ENCODE measurements at regions not wholly inside any gene's neighbourhood (a gene's known extent, or its start where the extent isn't known, plus 50 kb on each side); places are given as distances from the start of the nearest gene placed in this dataset.

DNA sequence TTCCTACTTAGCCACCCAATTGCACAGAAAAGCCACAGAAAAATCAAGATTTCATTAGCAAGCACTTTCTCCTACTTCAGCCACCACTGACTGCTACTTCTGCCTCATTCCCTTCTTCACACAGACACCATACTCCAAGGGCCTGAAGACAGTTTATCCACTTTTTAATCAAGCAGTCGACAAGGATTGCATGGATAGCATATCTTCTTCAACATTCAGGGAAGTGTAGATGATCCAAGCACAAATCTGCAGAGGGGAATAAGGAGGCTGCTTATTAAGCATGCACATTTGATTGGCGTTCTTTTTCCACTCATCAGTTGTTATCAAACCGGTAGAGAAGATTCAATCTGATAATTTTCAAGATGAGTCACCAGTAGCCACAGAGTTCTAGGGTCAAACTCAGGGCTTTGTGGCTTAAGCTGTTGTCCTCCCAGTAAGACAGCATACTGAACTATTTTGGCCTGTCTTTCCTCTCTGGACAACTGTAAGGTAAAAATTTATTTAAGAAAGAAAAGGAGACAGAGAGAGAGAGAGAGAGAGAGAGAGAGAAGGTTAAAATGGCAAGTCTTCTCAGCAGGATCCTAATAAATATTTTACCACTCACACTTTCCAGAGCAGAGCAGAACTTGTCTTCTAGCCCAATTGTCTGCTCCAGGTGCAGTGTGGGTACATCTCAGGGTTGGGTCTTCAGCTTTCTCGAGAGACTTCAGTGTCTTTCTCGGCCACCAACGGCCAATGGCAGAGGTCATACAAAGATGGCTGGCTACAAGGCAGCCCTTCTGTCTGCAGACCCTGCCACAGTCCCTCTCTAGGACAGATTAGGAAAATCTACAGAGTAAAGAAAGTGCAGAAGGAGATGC, 80.6 kb upstream of the BHLHE40 start (continued):
- TF ChIP-seq, protein P1, sequence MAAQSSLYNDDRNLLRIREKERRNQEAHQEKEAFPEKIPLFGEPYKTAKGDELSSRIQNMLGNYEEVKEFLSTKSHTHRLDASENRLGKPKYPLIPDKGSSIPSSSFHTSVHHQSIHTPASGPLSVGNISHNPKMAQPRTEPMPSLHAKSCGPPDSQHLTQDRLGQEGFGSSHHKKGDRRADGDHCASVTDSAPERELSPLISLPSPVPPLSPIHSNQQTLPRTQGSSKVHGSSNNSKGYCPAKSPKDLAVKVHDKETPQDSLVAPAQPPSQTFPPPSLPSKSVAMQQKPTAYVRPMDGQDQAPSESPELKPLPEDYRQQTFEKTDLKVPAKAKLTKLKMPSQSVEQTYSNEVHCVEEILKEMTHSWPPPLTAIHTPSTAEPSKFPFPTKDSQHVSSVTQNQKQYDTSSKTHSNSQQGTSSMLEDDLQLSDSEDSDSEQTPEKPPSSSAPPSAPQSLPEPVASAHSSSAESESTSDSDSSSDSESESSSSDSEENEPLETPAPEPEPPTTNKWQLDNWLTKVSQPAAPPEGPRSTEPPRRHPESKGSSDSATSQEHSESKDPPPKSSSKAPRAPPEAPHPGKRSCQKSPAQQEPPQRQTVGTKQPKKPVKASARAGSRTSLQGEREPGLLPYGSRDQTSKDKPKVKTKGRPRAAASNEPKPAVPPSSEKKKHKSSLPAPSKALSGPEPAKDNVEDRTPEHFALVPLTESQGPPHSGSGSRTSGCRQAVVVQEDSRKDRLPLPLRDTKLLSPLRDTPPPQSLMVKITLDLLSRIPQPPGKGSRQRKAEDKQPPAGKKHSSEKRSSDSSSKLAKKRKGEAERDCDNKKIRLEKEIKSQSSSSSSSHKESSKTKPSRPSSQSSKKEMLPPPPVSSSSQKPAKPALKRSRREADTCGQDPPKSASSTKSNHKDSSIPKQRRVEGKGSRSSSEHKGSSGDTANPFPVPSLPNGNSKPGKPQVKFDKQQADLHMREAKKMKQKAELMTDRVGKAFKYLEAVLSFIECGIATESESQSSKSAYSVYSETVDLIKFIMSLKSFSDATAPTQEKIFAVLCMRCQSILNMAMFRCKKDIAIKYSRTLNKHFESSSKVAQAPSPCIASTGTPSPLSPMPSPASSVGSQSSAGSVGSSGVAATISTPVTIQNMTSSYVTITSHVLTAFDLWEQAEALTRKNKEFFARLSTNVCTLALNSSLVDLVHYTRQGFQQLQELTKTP (IDR thresholded peaks at IDR 0.05; ENCODE audit: low read depth in 1 of 2, partially characterized antibody in 2 of 2) = peak; percentile 7 to 72
- TF ChIP-seq PTBP1 (IDR thresholded peaks at IDR 0.05; ENCODE audit: low read depth, low read length) = no peak
- TF ChIP-seq, protein P2, sequence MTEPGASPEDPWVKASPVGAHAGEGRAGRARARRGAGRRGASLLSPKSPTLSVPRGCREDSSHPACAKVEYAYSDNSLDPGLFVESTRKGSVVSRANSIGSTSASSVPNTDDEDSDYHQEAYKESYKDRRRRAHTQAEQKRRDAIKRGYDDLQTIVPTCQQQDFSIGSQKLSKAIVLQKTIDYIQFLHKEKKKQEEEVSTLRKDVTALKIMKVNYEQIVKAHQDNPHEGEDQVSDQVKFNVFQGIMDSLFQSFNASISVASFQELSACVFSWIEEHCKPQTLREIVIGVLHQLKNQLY (CRISPR knock-in tag; conservative IDR thresholded peaks at IDR 0.05) = no peak
- TF ChIP-seq POLR2H (tag; IDR thresholded peaks at IDR 0.05; ENCODE audit: low read depth) = no peak
- no peak for TF ChIP-seq ZNF57 (CRISPR knock-in tag; IDR thresholded peaks at IDR 0.05)
- no peak for TF ChIP-seq SREBF1 (IDR thresholded peaks at IDR 0.05; ENCODE audit: borderline replicate concordance, low read depth, low read length)
- TF ChIP-seq TOE1 (IDR thresholded peaks at IDR 0.05; ENCODE audit: borderline replicate concordance) = no peak
- TF ChIP-seq TOE1 (CRISPR knock-in tag; IDR thresholded peaks at IDR 0.05; ENCODE audit: borderline replicate concordance, low read depth) = no peak
- no peak for TF ChIP-seq KDM5B (IDR thresholded peaks at IDR 0.05; ENCODE audit: insufficient replicate concordance, low read depth, low read length)
- TF ChIP-seq, protein P3, sequence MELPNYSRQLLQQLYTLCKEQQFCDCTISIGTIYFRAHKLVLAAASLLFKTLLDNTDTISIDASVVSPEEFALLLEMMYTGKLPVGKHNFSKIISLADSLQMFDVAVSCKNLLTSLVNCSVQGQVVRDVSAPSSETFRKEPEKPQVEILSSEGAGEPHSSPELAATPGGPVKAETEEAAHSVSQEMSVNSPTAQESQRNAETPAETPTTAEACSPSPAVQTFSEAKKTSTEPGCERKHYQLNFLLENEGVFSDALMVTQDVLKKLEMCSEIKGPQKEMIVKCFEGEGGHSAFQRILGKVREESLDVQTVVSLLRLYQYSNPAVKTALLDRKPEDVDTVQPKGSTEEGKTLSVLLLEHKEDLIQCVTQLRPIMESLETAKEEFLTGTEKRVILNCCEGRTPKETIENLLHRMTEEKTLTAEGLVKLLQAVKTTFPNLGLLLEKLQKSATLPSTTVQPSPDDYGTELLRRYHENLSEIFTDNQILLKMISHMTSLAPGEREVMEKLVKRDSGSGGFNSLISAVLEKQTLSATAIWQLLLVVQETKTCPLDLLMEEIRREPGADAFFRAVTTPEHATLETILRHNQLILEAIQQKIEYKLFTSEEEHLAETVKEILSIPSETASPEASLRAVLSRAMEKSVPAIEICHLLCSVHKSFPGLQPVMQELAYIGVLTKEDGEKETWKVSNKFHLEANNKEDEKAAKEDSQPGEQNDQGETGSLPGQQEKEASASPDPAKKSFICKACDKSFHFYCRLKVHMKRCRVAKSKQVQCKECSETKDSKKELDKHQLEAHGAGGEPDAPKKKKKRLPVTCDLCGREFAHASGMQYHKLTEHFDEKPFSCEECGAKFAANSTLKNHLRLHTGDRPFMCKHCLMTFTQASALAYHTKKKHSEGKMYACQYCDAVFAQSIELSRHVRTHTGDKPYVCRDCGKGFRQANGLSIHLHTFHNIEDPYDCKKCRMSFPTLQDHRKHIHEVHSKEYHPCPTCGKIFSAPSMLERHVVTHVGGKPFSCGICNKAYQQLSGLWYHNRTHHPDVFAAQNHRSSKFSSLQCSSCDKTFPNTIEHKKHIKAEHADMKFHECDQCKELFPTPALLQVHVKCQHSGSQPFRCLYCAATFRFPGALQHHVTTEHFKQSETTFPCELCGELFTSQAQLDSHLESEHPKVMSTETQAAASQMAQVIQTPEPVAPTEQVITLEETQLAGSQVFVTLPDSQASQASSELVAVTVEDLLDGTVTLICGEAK (IDR thresholded peaks at IDR 0.05) = peak; percentile 33
- TF ChIP-seq, protein P3 (CRISPR knock-in tag; IDR thresholded peaks at IDR 0.05) = no peak
- TF ChIP-seq NELFE (IDR thresholded peaks at IDR 0.05; ENCODE audit: insufficient read depth, insufficient read length) = no peak
- TF ChIP-seq MEF2A (IDR thresholded peaks at IDR 0.05; ENCODE audit: control insufficient read depth, low read depth, low read length) = no peak
